ENCODE measurements at regions not wholly inside any gene's neighbourhood (a gene's known extent, or its start where the extent isn't known, plus 50 kb on each side); places are given as distances from the start of the nearest gene placed in this dataset.

GRCh38 chr3:22720596-22720995 is 482.5 kb upstream of the UBE2E2 start:
- DNase-seq, result no peak
- H3K9me3 Mint-ChIP-seq, result peaks cover 16% of the 10 kb centered on the region
- H3K27me3 Mint-ChIP-seq (ENCODE audit: low read depth, poor library complexity), result no peaks in the 10 kb centered on the region
- no peak overlapping the region for H3K27ac Mint-ChIP-seq
- no peak for TF ChIP-seq CTCF (IDR thresholded peaks at IDR 0.05)
- no peaks in the 10 kb centered on the region for H3K36me3 Mint-ChIP-seq (ENCODE audit: low read depth)
- no peak overlapping the region for H3K4me3 Mint-ChIP-seq
- H3K4me1 Mint-ChIP-seq, result no peaks in the 10 kb centered on the region

DNA sequence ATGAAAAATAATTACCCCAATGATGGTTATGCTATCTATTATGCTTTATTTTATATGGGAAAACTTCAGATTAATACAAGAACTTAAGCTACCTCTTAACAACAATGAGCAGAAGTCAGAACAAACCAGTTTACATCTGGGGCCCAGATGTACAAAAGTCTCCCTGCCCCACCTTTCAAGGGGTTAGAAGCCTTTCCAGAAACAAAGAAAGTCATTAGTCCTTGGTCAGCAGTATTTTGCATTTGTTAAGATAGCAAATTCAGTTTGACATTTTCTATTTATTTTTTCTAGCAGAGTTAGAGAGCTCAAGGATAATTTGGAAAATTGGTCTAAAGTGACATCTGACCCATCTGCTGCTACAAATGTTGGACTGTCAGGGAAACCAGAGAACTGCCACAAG is 478.7 kb upstream of the UBE2E2 start:
- no peak for DNase-seq
- Mint-ChIP-seq H3K27me3 (ENCODE audit: low read depth, poor library complexity) (no peaks in the 10 kb centered on the region), H3K36me3 (ENCODE audit: low read depth) (no peaks in the 10 kb centered on the region), H3K27ac (no peak overlapping the region), H3K4me1 (peaks cover 5% of the 10 kb centered on the region), H3K9me3 (peaks cover 3% of the 10 kb centered on the region), H3K4me3 (no peak overlapping the region)
- no peak for TF ChIP-seq CTCF (IDR thresholded peaks at IDR 0.05)

DNA sequence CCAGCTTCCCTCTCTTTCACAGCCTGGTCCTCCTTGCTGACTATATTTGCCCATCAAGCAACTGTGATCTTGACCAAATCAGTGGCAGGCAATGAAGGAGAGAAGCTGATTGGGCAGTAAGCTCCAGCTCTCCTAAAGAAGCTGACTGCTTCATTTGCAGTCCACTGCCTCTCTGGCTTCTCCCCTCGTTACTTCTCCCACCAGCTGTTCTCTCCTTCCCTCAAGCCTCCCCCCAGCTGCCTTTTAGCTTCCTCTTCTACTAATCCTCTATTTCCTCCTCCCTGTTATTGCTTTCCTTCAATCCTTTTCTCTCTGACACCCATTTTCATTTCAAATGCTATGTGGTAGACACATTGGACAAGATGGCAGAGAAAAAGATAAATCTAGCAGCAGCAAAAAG is 474.7 kb upstream of the UBE2E2 start:
- H3K27me3 Mint-ChIP-seq (ENCODE audit: low read depth, poor library complexity), result peaks cover 2% of the 10 kb centered on the region
- no peaks in the 10 kb centered on the region for H3K36me3 Mint-ChIP-seq (ENCODE audit: low read depth)
- no peak overlapping the region for H3K4me3 Mint-ChIP-seq
- H3K4me1 Mint-ChIP-seq, result peaks cover 16% of the 10 kb centered on the region
- no peak overlapping the region for H3K27ac Mint-ChIP-seq
- H3K9me3 Mint-ChIP-seq, result peaks cover 13% of the 10 kb centered on the region
- TF ChIP-seq CTCF (IDR thresholded peaks at IDR 0.05), result no peak
- DNase-seq, result no peak

DNA sequence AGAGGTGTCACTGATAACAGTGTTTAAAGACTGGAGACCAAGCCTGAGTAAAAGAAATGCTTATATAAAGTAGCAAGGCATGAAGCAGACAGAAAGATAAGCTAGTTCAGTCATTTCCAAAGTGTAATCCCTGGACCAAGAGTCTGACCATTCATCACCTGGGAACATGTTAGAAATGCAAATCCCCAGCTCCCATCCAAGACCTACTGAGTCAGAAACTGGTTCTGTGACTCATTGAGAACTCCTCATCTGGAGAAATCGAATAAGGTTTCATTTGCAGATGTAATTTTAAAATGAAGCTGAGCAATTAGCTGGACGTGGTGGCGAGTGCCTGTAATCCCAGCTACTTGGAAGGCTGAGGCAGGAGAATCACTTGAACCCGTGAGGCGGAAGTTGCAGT is 473.9 kb upstream of the UBE2E2 start:
- peaks cover 13% of the 10 kb centered on the region for H3K9me3 Mint-ChIP-seq
- H3K27me3 Mint-ChIP-seq (ENCODE audit: low read depth, poor library complexity), result peaks cover 2% of the 10 kb centered on the region
- no peaks in the 10 kb centered on the region for H3K36me3 Mint-ChIP-seq (ENCODE audit: low read depth)
- no peak overlapping the region for H3K4me3 Mint-ChIP-seq
- no peak overlapping the region for H3K27ac Mint-ChIP-seq
- H3K4me1 Mint-ChIP-seq, result peaks cover 21% of the 10 kb centered on the region
- no peak for DNase-seq
- no peak for TF ChIP-seq CTCF (IDR thresholded peaks at IDR 0.05)

DNA sequence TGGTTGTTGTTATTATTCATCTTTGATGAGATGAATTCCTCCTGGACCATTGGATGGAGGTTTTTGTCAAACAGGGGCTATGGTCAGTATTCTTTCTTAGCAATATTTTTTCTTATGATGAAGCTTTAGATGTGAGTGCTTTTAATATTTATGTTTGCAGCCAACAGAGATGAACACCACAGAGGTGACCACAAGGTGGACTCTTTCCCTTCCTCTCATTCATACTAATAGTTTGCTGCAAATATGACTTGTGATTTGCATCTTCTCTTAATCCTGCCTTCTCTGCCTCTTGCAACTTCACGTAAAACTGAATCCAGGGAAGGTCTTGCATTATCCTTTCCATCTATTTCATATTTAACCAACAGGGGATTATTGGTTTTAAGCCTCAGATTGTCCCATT is 473.1 kb upstream of the UBE2E2 start:
- H3K4me1 Mint-ChIP-seq, result peaks cover 29% of the 10 kb centered on the region
- no peak for DNase-seq
- no peaks in the 10 kb centered on the region for H3K36me3 Mint-ChIP-seq (ENCODE audit: low read depth)
- peaks cover 6% of the 10 kb centered on the region for H3K27me3 Mint-ChIP-seq (ENCODE audit: low read depth, poor library complexity)
- no peak for TF ChIP-seq CTCF (IDR thresholded peaks at IDR 0.05)
- H3K9me3 Mint-ChIP-seq, result peaks cover 13% of the 10 kb centered on the region
- no peak overlapping the region for H3K27ac Mint-ChIP-seq
- H3K4me3 Mint-ChIP-seq, result no peak overlapping the region

GRCh38 chr3:22730701-22731100 is 472.4 kb upstream of the UBE2E2 start:
- no peaks in the 10 kb centered on the region for H3K36me3 Mint-ChIP-seq (ENCODE audit: low read depth)

More at GRCh38 chr3:22730701-22731100, 472.4 kb upstream of the UBE2E2 start:
- Mint-ChIP-seq H3K27ac (no peak overlapping the region), H3K9me3 (peaks cover 13% of the 10 kb centered on the region), H3K4me3 (no peak overlapping the region), H3K27me3 (ENCODE audit: low read depth, poor library complexity) (peaks cover 6% of the 10 kb centered on the region), H3K4me1 (peaks cover 30% of the 10 kb centered on the region)
- TF ChIP-seq CTCF (IDR thresholded peaks at IDR 0.05), result no peak
- no peak for DNase-seq

Data from nephron progenitor cell (in vitro differentiated cells).